GM21717 (cell line): ENCODE measurements at regions not wholly inside any gene's neighbourhood (a gene's known extent, or its start where the extent isn't known, plus 50 kb on each side); places are given as distances from the start of the nearest gene placed in this dataset.

Experiments used
- ATAC-seq: cut with Tn5 transposase; IDR thresholded peaks from one replicate; pipeline ENCODE4 v1.9.1; 2021; ENCODE audit warnings: mild to moderate bottlenecking, moderate library complexity; ENCODE audit not compliant: unreplicated experiment

DNA sequence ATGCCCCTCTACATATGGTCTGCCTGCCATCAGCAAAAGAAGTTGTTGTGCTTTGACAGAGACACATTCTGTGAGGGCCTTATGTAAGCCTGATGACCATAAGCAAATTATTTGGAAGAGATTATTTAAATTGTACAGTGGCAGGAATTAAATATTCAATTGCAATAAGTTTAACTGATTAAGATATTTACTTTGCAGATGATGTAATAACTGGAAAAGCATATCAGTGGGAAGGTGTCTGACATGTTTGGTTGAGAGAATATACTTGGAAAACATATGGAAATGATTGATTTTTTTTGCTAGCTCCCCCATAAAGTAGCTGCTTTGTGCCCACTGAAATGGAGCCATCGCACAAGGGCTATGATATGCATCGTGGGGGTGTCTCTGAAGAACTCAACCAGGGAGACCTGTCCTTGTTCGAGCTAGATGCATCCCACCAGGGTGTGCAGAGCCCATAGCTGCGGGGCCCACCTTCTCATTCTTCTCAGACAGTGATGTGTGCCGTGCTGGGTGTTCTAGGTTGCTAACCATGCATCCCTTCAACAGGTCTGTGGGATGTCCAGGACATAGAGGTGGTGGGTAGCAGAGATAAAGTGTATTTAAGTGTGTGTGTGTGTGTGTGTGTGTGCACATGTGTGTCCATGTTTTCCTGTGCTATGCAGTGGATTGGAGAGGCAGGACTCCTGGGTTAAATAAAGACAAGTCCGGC, 90.4 kb upstream of the PARD3B start:
- no peak for ATAC-seq

DNA sequence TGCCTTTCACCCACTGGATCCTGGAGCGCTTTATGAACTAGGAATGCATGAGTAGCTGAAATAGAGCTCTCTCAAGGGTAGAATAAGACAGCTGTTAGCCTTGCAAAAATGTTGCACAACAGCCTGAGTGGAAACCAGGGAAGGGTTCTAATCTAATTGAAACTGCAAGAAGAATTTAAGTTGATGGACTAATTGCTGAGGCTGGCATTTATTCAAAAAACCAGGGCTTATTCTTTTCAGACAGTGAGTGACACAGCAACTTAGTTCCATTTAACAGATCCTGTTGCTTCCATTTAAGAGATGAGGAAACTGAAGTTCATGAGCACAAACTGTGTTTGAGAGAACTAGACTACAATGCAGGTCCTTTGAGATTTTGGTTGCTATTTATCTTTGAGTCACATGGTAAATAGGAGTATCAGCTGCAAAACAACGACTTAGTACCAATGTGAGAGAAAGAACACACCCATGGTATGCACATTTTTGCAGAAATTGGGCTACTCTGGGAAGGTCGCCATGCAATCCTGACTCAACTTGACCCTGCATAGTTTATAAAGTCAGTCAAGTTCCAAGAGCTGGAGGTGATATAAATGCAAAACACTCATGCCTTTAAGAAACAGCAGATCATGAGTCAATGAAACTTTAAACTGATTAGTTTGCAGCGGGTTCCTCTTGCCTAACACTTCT, 76.4 kb upstream of the PARD3B start:
- ATAC-seq, result no peak

DNA sequence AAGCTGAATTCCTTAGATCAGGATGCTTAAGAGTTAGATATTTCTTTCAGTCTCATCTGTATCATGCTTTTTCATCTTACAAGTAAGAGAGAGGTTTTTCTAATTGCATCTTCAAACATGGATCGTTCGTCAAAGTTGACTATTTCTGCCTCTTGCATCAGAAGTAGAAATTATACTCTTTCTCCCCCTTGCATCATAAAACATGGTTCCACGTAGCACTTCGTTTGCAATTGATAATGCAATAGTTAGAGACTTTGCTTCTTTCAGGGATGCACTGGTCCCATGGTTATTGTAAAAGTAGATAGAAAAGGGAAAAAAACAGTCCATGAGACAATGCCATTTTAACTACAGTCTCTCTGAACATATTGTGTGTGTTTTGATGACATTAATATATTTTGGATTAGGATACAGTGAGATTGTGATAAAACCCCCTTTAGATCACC, 75.1 kb upstream of the PARD3B start:
- ATAC-seq, result no peak

DNA sequence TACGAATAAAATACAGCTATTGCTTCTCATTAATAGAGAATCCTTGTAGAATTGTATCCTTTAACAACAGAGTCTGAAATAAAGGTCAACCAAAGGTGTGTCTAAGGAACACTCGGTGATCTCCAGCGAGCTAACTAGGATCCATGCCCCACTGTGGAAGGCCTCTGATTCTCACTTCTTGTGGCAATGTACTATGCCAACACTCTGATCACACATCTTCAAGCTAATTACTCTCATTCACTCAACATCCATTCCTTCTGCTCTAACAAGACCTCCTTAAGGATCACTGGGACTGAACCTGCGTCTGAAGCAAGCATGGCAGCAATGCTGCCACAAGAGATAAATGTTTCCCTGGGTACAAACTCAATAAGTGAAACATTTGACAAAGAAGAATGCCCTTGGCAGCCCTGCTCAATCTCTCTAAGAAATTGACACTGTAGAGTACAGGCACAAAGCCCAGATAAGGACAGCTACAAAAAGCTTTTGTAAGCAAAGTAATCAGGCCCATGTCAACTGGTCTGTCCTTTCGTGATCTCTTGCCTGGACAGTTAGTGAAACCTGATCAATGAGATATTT, 74.6 kb upstream of the PARD3B start:
- ATAC-seq, result no peak

DNA sequence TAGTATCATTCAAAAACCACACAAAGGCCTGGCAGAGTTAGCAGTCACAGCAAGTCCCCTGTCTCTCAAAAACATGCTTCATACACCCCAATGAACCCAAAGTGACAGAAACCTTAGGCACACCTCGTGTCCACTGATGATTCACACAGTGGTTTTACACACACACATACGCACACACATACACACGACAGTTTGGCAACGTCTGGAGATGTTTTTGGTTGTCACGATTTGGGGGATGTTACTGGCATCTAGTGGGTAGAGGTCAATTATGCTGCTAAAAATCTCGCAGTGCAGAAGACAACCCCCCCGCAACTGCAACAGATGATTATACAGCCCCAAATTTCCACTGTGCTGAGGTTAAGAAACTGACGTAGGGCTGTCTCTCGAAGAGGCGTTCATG, 72.9 kb upstream of the PARD3B start:
- ATAC-seq, result no peak

DNA sequence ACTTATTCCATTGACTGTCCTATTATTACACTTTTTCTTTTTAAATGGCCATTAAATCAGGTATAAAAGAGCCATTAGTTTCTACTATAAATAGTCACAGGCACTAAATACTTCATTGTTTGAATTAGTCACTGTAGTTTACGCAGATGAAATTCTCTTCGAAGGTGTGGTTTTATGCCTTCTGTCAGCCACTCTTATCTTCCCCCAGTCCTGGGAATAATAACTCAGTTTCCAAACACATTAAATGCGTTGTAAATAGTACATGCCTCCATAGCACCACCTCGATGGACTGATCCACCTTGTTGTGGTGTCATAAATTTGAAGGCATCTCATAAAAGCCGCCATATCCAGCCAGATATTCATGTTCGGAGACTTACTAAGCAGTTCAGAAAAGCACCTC, 72.1 kb upstream of the PARD3B start:
- ATAC-seq, result no peak

DNA sequence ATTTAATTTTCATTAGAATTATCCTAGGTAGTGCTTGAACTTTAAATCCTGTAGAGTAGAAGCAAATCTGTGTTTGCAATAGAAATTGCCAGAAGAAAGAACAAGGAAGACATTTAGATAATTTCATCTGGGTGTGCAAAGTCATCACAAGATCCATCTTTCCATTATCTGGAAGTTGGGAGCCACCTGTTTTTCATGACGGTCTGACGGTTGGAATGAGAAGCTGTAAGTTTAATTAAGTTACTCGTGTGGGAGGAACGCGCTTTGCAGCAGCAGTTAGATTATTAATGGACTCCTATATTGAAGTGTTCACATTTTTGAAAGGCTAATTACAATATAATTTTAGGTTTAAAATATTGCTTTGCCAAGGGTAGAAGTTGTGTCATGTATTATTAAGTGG, 69.9 kb upstream of the PARD3B start:
- ATAC-seq, result no peak

DNA sequence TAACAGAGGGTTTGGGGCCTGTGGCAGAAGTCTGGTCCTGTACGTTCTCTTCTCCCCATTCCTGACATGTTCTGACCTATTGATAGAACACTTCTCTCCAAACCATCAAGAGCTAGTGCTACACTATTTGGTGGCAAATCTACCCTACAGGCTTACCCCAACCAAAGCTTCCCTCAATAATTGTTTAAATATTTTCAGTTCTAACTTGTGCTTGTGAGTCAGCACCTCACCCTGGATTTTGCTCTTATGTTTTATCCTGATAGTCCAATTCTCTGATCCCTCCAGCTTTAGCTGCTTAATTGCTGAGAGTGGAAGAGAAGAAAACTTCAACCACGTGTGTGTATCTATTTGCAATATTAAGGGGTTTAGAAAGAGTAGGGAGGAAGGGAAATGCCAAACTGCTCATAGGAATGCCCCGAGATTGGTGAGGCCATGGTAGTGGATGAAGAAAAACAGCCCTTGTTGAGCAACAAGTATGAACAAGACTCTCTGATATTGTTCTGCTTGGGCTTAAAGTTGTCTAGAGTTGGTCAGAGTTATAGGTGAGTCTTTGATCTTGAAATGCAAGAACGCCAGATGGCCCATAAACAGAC, 67.8 kb upstream of the PARD3B start:
- ATAC-seq, result no peak

DNA sequence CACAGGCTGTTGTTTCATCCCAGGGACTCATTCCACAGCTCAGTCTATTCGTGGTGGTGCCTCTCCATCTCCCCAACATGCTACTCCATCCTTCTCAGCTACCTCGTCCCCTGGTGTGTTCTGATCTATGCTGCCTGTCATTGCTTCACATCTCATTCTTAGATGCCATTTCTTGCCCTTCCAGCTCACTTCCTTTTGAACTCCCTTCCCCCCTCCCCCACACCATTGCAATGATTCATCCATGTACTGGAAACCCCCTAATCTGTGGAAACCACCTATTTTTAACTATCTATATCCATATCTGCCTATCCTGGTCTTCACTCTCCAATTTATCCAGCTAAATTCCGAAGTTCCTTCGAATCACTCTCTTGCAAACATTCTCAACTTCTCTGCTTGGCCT, 65.7 kb upstream of the PARD3B start:
- ATAC-seq, result no peak

DNA sequence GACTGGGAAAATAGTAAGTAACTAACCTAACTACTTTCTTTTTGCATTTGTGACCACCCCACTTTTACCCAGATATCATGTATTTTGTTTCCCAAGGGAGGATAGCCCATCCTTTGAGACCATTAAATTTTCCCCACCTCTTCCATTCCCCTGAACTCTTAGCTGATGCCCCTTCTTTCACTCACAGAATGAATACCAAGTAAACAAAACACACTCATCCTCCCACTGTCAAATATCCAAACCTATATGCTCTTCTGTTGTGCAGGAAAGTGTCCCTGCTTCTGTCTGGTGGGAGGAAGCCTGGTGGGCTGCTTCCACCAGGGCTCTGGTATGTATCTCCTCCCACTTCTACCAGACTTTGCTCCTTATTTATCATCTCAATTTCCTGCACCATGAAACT, 64.6 kb upstream of the PARD3B start:
- ATAC-seq, result no peak

DNA sequence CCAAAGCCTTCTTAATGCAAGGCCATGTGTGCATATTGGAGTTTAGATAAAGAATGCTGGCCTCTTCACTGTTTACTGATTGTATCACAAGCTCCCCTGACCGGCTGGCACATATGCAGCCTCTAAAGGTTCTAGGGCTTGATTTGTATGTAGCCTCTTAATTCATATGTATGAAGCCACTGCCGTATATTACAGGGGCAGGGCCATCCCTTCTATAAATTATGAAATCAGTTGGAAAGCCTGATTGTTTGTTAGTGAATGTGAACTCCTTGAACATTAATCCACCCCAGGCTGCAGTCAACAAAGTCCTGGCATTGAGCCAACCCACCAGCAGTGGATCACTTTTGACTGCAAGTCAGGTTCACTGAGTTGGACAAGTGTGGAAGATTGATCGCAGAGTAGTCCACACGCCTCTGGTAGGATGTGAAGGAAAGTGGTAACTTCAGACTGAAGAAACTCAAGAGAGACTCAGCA, 61.6 kb upstream of the PARD3B start:
- no peak for ATAC-seq

DNA sequence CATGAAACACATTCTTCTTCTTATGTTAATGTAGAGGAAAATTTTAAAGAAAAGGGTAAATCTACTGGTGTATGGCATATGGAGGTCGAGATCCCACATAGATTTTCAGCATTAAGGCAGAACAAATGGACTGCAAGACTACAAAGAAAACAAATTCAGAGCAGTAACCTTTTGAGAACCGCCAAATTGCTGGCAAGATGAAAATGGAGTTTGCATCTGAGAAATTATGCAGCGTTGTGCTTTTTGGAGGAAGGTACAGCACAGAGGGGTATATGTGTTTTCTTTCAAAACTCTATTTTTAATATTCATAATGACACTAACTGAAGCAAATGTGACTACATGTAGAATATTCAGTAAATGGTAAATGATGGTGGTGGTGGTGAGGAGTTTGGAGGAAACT, 59.0 kb upstream of the PARD3B start:
- no peak for ATAC-seq

DNA sequence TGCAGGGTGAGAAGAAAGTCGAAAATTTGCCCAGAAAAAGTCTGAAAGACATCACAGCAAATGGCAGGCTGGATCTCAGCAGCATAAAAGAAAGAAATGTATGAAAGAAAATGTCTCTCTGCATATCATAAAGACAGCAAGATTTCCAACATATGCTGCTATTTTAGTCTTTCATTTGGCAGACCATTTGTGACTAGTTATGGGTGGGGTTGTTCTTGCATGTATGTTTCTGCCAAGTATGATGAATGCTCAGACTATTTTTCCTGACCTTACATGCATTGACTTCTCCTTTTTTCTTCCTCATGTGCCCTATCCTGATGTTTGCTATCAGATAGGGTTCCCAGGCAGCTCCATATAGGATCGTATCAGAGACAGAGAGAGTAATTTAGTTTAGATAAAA, 58.5 kb upstream of the PARD3B start:
- no peak for ATAC-seq

DNA sequence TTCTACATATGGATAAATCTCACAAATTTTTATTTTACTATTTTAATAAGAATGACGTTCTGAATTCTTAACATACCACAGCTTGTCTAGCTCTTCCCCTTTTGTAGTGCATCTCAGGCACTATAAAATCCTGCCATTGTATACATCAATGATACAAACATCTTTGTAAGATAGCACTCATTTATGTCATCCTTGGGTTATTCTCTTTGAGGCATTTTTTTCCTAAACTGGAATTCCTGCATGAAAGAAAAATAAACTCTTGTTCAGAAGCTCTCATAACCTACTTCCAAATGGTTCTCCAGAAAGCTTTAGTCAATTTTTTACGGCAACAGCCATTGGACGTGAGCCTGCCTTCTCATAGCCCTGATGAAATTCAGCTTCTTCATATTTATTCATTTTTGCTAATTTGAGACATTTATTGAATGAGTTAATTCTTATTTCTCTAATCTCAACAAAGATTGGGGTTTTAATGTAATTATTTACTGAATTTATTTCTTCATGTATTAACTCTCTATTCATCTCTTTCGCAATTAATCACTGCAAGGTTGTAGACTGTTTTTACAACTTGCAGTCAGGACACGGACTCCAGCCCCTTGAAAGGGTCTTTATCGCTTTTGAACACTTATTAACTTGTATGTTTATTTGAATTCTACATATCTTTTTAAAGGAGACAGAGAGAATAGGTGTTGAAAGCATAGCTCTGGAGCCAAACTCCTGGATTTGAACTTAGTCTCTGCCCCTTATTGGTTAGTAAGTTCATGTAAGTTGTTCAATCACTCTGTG, 57.6 kb upstream of the PARD3B start:
- no peak for ATAC-seq

DNA sequence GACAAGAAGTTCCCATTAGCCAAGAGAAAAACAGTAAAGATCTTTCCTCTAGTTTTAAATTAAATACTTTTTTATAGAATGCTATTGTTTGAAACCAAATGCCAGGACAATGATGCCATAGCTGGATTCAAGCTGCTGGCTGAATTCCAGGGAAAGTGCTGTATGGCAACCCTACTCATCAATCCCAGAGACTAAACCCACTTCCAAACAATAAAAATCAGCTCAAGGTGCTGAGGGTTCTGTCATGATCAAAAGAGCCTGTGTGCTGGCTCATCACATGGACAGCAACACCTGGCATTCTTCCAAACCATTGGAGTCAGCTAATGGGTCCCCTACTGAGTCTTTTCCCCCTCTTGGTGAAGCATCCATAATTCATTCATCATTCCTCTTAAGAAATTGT, 53.7 kb upstream of the PARD3B start:
- no peak for ATAC-seq

DNA sequence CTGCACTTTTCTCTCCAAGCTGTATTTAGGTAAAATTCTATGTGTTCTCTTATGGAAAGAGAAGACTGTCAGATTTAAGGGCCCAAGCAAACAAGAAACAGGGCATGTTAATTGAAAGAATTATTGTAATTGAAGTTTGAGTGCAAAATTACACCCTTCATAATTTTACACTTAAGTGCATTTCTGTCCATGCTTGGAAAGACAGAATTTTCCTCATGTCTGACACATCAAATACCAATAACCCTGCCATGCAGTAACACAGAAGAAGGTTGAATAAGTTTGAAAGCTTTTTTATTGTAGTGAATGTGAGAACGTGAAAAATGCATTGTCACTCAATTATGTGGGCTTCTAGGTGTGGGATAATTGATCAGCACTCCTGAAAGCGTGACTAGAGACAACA, 52.9 kb upstream of the PARD3B start:
- ATAC-seq, result no peak

DNA sequence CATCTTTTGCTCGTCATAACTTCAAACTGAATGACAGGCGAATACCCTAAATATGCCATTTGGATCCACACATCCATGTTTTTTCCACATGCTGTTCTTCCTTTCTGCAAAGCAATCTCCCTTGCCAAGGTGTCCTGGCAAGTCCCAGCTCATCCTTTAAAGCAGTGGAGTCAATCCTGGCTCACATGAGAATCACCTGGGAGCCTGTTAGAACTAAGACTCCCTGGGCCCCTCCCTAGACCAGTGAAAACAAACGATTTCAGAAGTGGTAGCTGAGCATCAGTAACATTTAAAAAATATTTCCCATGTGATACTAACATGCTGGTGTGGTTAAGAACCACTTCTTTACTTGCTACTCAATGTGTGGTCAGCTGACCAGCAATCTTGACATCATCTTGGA, 50.6 kb upstream of the PARD3B start:
- no peak for ATAC-seq

DNA sequence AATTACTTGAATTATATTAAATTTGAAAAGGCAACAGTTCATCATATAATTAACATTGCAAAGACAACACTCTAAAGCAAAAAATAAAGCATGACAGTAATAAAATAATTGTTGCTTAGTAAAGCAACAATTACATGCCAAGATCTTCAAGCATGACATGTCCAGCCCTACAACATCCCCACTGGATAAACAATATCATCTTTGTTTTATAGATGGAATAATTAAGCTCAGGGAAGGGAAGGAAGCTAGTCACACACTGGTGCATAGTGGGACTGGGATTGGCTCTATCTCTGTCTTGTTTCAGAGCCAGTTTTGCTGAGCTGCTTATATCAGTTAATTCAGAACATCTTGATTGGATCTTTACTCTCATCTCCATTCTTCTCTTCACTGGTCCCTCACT, 49.9 kb upstream of the PARD3B start:
- no peak for ATAC-seq
